Stimulated activated CD4-positive, alpha-beta T cell treated with anti-CD3 and anti-CD28 coated beads, Interleukin-2, amount 100 ng/mL, for 48 hours (primary cell): ENCODE measurements at regions not wholly inside any gene's neighbourhood (a gene's known extent, or its start where the extent isn't known, plus 50 kb on each side); places are given as distances from the start of the nearest gene placed in this dataset.

Source experiments
- DNase-seq, 2 donors: peaks; one replicate each; pipeline ENCODE4 v3.0.0-alpha.2; 2020

- no peak for DNase-seq
These were observed 505.1 kb downstream of the CETN3 start for GRCh38 chr5:89904442-89904841.

- no peak for DNase-seq
These were observed 507.6 kb downstream of the CETN3 start for GRCh38 chr5:89901983-89902382.

DNA sequence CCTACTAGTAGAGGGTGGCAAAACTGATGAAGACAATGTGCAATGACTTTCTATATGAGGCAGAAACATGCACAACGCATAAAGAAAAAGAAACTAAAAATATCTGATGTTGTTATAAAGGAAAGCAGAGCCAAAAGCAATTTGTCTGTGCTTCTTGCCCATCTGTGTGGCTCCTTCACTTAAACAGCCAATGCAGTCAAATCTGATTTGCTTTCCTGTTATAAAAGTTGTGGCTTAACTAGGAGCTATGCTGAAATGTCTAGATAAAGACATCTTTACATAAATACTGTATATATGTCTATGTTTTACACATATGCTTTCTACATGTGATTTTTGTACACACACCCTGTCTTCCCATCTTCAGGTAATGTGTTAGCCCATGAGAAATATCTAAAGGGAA is 508.2 kb downstream of the CETN3 start:
- DNase-seq: no peak

DNA sequence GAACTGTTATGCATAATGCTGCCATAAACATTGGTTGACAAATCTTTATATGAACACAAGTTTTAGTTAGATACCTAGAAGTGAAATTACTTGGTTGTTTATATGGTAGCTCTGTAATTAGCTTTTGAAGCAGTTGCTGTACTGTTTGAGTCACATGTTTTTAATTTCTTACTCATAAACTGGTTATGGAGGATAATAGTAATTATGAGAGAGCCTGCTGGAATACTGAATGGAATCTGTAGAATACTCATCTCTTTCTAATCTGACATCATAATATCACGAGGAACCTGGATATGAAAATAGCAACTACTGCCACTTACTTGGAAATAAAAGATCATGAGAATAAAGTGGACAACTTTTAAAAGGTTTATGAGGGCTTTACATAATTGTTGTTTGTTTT is 509.2 kb downstream of the CETN3 start:
- no peak for DNase-seq

DNA sequence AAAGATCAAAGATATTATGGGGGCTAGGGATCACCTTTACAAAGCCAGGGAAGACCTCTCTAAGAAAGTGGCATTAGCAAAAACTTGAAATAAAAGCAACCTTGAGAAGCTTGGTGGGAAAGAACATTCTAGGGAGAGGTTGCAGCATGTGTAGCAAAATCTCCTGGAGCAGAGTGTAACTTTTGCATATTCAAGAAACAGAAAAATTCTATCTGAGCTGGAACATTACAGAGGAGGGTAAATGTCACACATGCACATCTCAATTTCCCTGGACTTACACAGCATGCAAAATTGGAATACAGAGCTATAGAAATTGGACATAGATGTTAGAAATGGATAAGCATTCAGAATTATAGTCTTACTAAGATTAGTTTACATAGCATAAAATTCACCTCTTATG is 510.0 kb downstream of the CETN3 start:
- DNase-seq: no peak

GRCh38 chr5:89893546-89893945 is 516.0 kb downstream of the CETN3 start:
- no peak for DNase-seq

GRCh38 chr5:89885670-89886069 is 523.9 kb downstream of the CETN3 start:
- DNase-seq: no peak

- no peak for DNase-seq
These were observed 525.6 kb downstream of the CETN3 start for GRCh38 chr5:89883967-89884366.

DNA sequence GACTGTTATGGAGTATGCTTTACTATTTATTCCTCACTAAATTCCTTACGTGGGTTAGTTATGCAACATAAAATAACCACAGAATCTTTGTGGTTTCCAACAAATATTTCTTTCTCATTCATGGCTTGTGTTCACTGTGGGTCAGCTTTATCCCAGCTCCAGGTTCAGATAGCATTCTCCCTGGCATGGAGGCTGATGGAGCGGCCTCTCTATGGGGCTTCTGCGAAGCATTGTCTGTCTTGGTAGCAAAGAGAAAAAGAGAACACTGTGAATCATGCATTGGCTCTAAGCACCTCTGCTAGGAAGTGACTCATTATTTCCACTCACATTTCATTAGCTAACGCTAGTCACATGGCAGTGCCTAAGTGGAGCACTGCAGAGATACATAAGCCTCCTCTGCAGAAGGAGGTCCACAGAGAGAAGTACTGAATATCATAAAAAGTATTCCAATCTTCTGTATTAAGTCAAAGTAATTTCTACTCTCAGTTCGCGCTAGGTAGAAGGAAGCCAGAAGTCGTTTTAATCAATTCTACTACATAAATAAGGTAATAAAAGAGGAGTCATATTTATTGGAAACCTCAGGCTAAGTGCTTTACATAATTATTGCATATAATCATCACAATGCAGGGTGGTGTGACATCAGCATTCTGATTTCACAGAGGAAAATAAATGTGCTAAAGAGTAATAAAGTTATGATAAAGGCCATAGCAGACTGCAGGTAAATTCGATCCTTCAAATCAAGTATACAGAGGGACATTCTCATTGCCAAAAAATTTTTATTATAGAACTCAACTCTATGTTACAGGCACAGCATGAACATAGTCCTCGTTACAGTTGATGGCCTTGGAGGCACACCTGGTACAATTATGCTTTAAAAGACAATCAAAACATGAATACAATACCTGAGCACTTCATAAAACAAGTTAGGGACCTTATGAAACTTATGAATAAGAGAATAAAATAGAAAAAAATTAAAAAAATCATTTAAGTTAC is 531.1 kb downstream of the CETN3 start:
- DNase-seq: no peak

GRCh38 chr5:89871906-89872305 is 537.6 kb downstream of the CETN3 start:
- DNase-seq: no peak

- no peak for DNase-seq
These were observed 540.2 kb downstream of the CETN3 start for GRCh38 chr5:89869346-89869745.

DNA sequence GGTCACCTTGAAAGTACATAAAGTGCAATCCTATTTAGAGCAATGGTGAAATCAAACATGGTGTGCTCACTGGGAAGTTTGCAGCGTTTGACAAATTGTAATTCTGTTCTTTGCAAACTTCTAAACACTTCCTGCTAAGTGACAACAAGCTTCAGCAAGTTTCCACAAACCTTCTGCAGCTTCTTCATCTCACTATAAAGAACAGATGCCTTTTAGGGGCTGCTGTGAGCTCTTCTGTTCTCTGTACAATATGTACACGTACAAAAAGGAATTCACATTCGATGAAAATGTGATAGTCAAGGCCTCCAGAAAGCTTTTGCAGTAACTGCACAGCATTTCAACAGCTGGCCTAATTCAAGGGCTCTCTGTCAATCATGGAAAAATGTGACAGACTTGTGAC is 543.1 kb downstream of the CETN3 start:
- no peak for DNase-seq

- DNase-seq: no peak
These were observed 544.6 kb downstream of the CETN3 start for GRCh38 chr5:89864941-89865340.

DNA sequence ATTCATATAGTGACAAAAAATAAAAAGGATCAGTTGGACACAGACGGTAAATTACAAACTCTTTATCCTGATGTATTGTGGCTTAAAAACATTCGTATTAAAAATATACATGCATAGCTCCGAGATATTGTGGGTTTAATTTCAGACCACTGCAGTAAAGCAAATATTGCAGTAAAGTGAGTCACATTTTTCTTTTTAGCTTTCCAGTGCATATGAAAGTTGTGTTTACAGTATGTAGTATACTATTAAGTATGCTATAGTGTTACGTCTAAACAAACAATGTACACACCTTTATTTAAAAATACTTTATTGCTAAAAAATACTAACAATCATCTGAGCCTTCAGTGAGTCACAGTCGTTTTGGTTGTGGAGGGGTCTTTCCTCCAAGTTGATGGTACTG is 551.8 kb downstream of the CETN3 start:
- no peak for DNase-seq

DNA sequence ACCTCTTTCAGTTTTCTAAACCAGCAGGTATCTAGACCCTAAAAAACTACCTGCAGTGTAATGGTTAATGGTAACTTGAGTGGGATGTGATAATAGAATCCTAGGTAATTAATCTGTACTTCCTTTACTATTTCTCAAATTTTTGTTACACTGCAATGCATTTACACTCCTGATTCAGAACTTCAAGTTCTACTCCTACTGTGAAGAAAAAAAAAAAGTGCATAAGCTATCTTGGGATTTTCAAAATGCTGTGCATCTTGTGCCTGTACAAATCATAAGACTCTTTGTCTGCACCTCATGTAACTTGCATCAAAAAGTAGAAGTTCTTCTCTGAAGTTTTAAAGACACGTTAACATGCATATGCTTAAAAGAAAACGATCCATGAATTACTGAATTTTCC is 554.1 kb downstream of the CETN3 start:
- no peak for DNase-seq

GRCh38 chr5:89851911-89852310 is 557.6 kb downstream of the CETN3 start:
- DNase-seq: no peak

DNA sequence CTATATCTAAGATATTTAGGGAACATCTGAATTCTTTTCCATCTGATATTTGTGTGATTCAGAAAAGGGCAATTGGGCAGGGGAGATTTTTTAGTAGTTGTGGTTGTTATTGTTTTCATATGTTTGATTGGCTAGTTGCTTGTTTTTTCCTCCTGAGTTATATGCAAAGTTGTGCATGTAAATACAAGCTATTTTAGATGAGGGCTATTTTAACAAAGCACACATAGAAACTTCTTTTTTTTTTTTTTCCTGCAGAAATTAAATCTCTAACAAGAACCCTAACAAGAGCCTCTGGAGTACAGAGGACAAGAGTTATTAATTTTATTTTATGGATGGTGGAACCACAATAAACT is 559.1 kb downstream of the CETN3 start:
- no peak for DNase-seq

- DNase-seq: no peak
These were observed 559.6 kb downstream of the CETN3 start for GRCh38 chr5:89849830-89850512.

DNA sequence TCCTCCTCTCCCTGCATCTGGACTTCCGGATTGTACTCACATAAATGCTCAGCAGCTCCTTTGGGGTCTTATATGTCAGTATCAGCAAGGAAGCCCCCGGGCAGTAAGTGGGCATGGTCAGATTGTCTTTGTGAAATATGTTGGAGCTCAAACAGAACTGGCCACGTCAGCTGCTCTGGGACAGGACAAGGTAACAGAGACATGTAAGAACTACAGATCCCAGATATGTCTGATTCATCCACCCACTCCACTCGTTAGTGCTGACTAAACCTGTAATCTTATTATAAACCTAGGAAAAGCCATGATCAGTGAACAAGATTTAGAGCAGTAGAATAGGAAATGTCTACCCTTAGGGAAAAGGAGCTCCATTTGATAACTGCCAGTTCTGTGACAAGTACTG is 561.8 kb downstream of the CETN3 start:
- DNase-seq: no peak

DNA sequence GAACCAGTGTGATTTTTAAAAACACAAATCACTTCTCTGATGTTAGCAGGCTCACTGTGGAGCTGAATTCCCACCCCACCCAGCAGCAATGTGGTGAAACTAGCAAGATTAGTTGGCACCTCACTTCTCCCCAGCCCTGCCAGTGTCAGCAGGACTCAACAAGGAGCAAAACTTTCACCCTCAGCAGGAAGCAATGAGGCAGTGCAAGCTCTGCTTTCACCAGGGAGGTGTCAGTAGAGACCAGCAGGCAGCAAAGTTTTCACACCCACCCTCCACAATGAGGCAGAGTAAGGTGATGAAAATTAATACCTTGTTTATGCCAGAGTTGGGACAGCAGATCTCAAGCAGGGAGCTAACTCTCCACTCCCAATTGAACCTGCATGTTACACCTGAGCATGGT is 565.0 kb downstream of the CETN3 start:
- no peak for DNase-seq

DNA sequence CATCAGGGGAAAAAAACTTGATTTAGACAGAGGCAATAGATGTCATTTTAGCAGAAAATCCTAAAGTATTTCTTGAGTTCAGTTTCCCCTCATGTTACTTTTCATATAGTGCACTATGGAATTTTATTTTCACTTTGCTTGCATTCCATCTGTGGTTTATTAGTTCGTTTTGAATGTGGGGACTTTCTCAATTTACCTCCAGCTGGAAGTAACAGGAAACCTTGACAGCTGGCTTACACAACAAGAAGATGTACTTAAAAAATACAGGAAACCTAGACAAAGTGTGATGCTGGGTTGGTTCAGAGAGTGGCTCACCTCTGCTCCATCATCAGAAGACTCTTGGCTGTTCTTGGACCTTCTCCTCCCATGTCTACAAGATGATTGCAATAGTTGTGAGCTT is 567.0 kb downstream of the CETN3 start:
- no peak for DNase-seq

DNA sequence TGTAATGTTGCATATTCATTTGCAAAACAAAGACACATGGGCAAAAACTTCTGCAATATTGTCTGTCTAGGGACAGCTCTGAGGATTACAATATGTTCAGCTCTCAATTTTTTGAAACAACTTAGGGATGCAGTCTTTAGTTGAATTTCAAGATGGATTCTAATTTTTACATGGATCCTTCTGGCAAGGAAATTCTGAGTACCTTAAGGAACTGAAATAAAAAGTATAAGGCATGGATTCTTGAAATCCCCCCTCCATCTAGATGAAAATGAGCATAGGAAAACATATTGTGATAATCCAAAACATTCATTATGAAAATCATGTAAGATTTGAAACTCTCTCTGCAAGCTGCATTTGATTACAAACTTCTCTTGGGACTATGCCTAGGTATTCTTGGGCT is 568.6 kb downstream of the CETN3 start:
- DNase-seq: no peak

DNA sequence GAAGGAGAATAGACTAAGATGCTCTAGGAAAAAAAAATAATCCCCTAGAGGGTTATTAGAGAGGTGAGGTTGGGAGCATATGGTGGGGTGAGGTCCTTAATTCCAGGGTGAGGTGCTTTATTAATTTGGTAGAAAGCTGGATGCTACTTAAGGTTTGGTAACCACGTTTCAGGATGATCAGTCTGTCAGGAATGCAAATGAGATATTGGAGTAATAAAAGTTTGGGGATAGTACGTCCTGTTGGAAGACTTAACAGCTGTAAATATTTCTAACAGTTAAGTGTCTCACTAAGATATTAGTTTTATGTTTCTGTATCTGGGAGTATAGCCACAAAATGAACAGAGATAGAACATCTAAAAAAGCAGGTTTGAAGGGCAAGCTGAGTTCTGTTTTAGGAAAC is 578.9 kb downstream of the CETN3 start:
- no peak for DNase-seq

DNA sequence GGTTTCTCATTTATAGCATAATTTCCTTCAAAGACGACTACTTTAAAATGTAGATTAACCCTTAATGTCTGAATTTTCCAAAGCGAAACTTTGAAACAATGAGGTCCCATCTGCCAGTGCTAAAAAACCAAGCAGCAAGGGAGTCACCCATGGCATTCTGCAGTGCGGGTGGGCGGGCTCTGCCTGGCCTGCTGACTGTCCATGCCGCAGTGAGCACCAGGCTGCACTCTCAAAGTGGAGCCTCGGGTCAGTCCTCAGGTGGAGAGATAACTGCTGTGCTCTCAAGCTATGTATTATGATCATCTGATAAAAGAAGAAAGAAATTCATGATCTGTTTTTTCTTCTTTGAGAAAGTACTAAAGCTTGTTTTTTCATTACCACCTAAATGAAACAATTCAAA is 581.6 kb downstream of the CETN3 start:
- DNase-seq: no peak

DNA sequence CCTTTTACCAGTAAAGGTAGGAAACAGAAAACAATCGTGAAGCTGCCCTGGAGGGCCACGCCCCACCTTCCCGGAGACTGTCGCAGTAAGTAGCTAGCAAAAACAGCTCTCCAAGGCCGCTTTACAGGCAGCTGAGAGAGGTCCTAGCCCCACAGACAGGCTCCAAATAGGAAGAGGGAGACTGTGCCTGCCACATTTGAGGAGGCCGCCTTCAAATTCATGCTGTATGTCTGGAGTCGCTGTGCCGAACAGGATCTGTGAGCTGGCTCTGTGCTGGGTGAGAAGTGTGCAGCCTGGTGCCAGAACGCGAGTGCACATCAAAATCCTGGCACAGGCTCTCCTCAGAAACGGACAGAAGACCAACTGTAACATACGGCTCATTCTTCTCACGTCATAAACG is 582.2 kb downstream of the CETN3 start:
- no peak for DNase-seq
